ENCODE measurements at regions not wholly inside any gene's neighbourhood (a gene's known extent, or its start where the extent isn't known, plus 50 kb on each side); places are given as distances from the start of the nearest gene placed in this dataset.

DNA sequence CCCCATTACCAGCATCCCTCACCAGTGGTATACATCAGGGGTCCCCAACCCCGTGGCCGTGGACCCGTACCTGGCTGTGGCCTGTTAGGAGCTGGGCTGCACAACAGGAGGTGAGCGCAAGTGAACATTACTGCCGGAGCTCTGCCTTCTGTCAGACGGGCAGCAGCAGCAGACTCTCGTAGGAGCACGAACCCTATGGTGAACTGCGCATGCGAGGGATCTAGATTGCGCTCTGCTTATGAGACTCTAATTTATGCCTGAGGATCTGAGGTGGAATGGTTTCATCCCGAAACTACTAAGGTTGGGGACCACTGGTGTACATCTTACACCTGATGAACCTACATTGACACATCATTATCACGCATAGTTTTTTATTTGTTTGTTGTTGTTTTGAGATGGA, 52.8 kb upstream of the DHX15 start:
- DNase-seq, result no peak

DNA sequence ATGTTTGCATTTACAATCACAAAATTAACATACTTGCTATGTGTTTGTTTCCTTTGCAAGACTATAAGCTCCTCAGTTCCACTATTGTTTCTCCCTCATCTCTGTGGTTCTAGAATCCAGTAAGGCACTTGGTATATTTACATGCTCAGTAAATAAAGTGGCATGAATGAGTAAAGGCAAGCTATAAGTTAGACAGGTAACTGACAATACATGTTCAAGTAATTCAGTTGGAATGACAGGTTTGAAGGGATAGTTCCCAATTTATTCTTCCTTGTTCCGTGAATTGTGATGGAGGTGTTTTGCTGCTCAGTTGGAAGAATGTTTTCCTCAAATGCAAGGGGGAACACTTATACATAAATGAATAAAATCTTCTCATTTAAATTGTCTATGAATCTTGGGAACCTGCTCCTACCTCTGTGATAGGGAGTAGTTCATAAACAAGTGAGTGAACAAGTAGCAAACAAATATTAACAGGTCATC, 54.1 kb upstream of the DHX15 start:
- no peak for DNase-seq

DNA sequence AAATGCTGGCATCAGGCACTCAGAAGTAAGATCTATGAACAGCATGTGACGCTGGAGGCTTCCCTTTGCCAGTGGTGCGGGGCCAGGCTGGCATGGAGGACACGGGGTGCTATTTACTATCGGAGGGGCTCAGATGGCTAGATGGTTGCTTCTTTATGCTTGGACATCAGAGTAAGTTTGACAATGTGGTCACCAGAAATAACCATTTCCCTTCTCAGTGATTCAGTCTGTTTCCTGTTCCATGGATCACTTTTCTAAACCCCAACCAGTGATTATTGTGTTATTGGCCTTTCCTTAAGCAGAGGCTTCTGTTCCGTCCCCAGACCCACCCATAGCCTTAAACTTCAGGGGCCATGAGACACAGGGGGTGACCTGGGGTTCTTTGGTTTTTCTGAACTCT, 55.4 kb upstream of the DHX15 start:
- DNase-seq, result no peak

DNA sequence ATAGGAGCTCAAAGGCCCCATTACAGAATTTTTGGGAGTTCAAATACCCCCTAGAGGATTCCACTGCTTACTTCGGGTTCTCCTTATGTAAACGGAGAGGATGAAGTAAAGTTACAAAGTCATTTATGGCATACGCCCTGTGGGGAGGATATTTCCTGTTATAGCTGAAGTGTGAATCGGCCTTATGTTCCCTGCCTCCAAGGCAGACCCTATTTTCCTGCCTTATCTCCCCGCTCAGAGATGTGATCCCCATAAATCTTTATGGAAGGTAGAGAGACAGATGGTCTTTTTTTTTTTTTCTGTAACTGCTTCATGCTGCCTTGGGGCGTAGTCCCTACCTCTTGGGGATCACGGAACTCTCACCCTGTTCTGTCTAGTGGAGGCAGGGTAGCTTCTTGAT, 56.0 kb upstream of the DHX15 start:
- no peak for DNase-seq

DNA sequence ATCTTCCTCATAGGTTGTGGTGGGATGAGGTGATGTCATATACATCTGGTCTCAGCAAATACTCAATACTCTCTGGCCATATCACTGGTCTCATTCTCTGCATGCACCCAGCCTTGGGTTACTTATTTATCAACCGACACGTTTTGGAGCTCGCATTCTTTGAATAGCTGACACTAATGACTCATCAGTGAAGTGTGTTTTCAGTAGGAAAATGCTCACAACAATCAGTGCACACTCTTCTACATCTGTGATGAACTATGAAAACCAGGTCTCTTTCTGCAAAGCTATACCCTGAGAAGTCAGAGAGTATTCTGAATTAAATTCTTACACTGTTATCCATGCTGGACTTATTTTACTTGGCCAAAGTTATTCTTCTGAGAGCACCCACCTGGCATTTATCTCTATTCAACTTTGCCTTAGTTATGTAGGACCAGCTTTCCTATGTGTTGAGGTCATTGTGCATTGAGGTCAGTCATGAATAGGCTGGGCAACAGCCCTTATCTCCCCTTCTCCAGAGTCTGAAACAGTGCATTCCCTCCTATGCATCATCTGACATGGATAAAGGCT, 58.7 kb upstream of the DHX15 start:
- no peak for DNase-seq

DNA sequence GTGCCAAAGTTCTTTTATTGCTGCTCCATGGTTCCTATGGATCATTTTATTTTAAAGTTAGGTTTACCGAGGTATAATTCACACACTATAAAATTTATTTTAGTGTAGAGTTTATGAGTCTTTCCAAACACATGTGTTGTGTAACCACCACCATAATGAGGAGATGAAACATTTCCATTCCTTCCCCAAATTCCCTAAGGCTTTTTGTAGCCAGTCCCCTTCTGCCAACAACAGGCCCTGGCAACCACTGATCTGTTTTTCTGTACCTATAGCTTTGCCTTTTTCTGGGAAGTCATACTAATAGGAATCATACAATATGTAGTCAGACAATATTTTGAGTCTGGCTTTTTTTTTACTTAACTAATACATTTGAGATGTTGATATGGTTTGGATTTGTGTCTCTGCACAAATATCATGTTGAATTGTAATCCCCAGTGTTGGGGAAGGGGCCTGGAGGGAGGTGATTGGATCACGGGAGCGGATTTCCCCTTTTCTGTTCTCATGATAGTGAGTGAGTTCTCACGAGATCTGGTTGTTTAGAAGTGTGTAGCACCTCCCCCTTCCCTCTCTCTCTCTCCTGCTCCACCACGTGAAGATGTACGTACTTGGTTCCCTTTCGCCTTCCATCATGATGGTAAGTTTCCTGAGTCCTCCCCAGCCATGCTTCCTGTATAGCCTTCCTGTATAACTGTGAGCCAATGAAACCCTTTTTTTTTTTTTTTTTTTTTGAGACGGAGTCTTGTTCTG, 59.6 kb upstream of the DHX15 start:
- DNase-seq, result no peak

DNA sequence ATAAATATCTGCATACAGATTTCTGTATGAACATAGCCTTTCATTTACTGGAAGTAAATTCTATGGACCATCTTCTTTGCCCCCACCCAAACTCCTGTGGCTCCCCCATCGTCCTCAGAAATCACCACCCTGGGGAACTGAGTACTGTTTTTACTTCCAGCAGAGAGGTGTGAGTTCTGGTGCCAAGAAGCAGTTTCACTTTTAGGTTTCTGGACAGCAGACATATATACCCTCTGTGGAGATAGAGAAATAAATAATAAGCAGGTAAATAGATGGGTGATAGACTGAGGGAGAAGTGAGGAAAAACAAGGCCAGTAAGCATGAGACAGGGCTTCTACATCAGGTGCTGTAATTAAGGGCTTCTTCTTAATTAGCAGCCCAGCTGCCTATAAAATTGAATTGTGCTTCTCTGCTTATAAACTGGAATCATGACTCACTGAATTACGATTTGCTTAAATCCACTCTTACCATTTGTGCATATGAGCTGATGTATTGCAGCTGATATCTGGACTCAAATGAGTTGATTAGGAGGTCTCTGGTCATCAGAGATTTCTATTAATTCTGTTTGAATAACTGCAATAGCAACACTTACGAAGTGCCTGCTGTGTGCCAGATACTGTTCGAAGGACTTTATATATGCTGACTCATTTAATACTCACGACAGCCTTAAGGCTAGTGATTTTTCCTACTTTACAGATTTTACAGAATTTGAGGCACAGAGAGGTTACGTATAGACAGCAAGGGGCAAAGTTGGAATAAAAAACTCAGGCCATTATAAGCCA, 60.8 kb upstream of the DHX15 start:
- DNase-seq, result no peak

DNA sequence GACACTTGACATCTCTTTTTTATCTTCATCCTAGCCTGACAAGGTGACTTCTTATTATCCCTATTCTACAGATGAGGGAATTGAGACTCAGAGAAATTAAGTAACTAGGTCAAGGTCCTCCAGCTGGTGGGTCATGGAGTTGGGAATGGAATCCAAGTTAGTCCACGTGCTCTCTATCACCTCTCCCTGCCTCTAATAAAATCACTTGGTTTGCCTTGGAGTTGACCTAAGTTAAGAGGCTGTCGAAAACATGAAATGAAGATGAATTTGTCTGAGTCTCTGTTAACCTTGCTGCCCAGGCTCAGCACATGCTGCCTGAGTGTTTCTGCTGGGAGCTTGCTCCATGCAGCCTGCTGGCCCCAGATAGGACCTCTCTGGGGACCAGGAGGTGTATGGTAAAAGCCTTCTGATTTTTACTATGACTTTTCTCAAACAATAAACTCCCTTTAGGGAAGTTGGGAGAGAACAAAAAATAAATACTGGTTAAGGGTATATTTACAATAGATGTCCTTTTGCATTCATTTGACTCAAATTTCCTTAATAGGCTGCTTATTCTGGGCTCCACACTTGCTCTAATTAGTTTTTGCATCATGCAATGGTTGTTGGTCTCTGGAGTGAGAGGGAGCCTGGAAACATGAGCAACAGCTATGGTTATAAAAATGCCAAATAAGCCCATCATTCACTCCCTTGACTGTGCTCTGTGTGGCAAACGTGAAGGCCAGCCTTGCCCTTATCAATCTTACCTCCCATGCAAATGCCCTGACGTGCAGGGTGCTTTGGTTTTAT, 61.6 kb upstream of the DHX15 start:
- no peak for DNase-seq

DNA sequence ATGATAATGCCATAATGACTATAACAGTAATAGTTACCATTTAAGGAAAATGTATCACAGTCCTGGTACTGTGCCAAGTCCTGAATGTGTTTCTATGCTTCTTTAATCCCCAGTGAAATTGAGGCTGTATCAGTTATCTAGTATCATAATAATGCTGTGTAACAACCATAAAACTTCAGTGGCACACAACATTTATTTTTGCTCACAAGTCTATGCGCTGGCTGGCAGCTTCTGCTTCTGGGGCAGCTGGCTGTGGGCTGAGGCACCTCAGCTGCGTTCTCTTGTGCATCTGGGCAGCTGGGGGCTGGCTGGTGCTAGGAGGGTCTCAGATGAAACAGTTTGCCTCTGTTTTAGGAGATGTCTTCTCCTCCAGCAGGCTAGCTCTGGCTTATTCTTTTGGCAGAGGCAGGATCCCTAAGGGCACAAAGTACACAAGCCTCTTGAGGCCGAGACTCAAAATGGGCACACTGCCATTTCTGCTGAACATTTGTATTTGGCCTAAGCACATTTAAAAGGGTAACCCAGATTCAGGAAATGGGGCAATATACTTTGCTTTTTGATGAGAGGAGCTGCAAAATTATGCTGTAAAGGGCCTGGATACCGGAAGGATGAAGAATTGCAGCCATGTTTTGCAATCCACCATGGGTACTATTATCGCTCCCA, 62.6 kb upstream of the DHX15 start:
- no peak for DNase-seq

DNA sequence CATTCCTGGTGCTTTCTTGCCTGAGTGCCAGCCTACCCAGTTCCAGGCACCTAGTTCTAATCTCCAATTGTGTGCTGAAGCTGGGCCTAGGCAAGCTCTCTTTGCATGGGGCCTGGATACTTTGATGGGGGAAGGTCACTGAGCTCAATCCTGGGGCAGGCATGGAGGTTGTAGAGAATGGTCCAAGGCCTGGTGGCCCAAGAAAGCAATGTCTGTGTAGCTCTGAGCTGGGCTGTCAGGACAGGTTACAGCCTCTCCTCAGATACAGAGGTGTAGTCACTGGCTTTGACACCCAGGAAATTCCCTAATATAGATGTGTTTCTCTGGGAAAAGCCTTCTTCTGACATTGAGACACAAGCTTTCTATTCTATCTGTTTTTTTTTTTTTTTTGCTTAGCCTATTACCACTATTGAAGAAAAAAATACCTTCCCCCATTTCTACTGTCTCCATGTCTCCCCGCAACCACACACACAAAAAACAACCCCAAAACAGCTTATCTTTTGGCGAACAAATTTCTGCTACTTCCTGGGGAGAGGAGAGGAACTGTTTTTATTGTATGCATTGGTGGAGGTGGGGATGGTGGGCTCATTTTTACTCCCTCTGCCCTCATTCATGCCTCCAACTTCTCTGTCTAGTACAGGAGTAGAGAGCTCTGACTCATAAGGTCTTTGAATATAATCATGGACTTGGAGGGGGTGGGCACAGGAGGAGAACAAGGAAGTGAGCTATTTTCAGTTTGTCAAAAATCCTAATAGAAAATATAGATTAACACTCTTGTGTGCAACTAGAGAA, 66.7 kb upstream of the DHX15 start:
- no peak for DNase-seq

DNA sequence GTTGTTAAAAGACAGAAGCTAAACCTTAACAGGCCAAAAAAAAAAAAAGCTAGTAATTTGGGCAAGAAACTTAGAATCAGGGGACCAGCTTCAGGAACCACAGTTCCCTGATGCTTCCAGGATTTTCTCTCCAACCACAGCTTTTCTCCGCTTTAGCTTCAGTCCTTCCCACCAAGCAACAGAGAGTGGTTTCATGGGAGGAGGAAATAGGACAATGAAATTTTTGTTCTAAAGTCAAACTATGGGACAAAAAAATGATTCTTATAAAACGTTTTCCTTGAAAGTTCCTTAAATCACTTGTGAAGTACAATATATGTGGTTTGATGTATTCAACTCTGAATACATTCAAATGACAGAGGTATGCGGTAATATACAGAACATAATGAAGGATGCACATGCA, 71.0 kb upstream of the DHX15 start:
- DNase-seq, result no peak

DNA sequence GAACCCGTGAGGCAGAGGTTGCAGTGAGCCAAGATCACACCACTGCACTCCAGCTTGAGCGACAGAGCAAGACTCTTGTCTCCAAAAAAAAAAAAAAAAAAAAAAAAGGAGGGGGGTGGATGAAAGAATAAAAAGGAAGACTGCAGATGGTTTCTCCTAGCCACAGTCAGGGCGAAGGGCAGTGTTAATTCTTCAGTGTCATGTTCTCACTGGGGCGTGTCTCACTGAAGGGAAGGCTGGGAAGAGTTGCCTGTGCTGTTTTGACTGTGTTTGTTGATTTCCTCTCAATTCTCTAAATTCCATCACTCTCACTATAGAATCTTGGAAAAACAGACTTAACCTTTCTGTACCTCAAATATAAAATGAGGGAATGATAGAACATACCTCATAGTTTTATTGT, 71.6 kb upstream of the DHX15 start:
- no peak for DNase-seq

DNA sequence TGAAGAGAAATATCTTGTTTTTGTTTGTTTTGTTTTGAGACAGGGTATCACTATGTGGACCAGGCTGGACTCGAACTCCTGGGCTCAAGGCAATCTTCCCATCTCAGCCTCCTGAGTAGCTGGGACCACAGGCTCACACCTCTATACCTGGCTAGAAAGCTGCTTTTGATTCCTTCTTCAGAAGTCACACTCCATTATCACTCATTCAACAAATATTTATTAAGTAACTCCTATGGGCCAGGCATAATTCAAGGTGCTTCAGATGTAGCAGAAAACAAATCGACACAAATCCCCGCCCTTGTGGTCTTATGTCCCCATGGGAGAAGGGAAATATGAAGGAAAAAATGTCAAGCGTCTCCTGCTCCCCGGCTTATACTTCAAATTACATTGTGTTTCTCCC, 72.6 kb upstream of the DHX15 start:
- DNase-seq, result no peak

DNA sequence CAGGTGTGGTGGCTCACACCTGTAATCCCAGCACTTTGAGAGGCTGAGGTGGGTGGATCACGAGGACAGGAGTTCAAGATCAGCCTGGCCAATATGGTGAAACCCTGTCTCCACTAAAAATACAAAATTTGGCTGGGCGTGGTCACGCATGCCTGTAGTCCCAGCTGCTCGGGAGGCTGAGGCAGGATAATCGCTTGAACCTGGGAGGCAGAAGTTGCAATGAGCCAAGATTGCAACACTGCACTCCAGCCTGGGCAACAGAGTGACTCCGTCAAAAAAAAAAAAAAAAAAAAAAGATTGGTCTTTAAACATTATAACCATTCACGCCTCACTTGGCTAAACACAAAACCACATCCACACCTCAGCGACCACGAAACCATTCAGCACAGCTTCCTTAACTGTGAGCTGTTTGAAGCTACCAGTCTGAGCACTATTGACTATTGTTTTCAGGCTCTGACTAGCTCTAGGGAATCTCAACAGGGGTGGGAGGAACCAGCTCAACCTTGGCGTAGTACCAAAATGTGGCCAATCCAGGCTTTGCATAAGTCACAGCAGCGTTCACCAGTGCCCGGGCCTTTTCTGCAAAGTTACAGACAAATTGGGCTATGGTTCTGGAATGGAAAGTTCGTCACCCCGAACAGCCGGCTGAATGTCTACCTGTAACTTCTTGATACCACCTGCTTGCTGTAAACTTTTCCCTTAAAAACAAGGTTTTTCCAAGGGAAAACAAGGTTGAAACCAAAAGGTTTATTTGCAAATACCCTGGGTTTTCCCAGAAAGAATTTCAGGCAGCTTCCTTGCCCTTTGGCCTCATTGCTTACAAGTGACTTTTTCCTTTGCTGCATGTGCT, 73.6 kb upstream of the DHX15 start:
- DNase-seq, result no peak

DNA sequence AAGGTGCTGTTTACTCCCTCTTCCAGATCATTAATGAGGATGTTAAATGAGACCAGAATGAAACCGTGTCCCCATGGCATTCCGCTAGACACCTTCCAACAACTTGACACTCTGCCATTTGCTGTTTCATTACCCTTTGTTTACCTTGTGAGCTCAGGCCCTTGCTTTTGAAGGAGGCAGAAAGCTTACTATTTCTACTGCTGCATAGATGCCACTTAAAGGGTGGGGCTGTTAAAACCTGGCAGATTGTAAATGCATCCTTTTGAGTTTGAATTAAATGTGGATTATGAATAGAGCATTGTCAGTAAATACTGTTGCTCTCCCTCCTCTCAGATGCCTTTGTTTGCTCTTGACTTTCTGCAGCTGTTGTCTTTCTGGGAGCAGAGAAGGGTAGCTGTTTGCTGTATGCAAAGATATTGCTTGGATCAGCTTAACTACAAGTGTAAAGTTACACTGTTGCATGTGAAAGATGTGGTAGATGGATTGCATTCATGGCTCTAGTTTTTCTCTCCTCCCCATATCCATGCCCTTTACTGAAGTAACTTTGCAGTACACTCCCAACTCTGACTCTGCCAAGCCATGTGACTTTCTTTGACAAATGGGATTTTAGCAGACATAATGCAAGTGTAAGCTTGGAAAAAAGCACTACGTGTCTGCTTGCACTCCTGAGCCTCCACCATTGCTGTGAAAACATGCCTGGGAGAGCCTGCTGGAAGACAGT, 75.0 kb upstream of the DHX15 start:
- no peak for DNase-seq

DNA sequence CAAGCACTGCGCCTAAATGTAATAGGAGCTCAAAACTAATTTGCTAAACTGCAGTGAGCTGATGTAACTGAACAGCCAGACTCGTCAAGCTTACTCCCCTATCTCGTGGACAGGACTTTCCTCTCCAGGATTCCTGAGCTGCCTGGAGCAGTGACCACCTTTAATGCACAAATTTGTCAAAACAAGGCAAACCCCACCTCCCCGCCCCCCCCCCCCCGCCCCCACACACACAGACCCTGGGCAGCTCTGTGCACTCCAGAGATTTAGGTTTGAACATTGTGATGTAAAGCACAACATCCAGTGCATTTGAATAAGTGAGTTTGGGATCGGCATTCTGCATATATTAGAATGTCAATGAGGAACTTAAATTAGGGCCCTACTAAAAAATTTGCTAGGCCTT, 77.7 kb upstream of the DHX15 start:
- no peak for DNase-seq

DNA sequence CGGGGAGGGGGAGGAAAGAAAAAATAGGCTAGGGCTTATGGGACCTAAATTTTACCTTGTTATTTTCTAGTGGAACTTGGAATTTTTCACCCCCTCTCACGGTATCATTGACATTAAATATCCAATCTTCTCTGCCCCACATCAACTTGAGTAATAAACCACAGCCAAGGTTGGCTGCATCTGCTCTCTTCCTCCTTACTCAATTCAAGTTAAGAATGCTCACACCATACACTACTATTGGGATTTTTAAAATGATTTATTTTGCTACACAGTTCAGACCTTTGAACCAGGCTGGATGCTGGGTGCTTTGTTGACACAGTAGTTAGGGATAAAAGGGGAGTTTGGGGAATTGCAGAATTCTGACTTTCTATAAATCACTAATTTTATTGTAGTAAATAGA, 78.2 kb upstream of the DHX15 start:
- no peak for DNase-seq

DNA sequence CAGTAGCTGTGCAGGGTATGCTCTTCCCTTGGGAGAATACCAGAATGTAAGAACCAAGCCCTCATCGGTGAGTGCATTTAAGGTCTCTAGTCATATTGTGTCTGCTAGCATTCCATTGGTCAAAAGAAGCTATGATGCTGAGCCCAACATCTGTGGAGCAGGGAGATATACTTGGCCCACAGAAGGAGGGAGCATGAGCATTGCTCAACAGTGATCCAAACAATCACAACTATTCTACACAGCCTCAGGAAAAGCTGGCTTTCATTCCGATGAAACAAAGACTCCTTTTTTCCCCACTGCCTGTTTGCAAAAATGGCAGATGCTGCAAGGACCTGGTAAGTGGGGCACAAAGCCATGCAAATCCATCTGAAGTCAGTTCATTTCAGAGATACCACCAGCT, 80.6 kb upstream of the DHX15 start:
- DNase-seq, result no peak

DNA sequence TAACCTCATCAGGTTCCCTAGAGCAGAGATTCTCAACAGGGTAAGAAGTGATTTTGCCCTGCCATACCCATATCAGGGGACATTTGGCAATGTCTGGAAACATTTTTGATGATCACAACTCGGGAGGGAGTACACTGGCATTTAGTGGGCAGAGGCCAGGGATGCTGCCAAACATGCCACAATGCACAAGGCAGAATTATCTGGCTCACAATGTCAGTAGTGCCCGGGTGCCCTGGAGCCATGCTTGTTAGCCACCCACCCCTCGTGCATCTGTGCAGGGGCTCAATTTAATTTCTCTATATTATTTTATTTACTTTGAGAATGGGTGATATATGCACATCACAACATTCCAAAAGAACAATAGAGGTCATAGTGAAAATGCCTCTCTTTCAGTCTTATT, 82.0 kb upstream of the DHX15 start:
- DNase-seq, result no peak

DNA sequence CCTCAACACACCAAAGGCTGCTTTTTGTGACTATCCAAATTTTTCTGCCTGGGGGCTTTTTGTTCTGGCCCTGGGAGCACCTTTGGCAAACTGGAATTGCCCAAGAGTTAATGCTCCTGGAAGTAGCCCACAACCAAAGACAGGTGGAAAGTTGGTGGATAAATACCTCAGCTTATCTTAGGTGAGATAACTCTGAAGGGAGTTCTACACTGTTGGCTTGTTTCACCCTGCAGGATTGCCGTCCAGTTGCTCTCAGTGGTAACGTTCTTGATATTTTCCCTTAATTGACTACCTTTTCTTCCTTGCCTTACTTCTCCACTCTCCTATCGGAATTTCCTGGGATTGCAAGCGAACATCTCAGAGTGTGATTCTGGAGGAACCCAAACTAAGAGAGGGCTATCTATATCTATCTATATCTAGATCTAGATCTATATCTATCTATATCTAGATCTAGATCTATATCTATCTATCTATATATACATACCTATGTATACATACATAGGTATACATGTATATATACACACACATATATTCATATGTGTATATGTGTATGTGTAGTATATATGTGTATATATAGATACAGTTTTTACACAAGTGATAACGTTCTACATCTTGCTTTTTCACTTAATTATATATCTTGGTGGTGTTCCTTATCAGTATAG, 82.6 kb upstream of the DHX15 start:
- no peak for DNase-seq

Data from stimulated activated CD4-positive, alpha-beta T cell treated with anti-CD3 and anti-CD28 coated beads, Interleukin-4, amount 100 ng/mL, for 1 hour (primary cell).